Peyer's patch (tissue), 4 donors: ENCODE measurements at regions not wholly inside any gene's neighbourhood (a gene's known extent, or its start where the extent isn't known, plus 50 kb on each side); places are given as distances from the start of the nearest gene placed in this dataset.

Source experiments
- CTCF ChIP-seq, 6 experiments: fragments of 450-650 bp in 4 of 6; fragments of 200-600 bp in 2 of 6; sonication (generic) in 1 of 6; IDR thresholded peaks; one replicate each; pipeline ENCODE4 v1.5.1; 2017 to 2019; ENCODE audit warnings: antibody characterized with exemption in 6 of 6, mild to moderate bottlenecking in 3 of 6, moderate library complexity in 1 of 6
- POLR2A ChIP-seq, 2 donors: fragments of 450-650 bp; IDR thresholded peaks; one replicate each; pipeline ENCODE4 v1.5.1; 2017; ENCODE audit warnings: antibody characterized with exemption in 2 of 2, mild to moderate bottlenecking in 2 of 2, moderate library complexity in 2 of 2

GRCh38 chr9:30846651-30847050, 1537.8 kb upstream of the ACO1 start:
- TF ChIP-seq CTCF (IDR thresholded peaks at IDR 0.05) (no peak), POLR2A (IDR thresholded peaks at IDR 0.05) (no peak)
